MCF 10A (cell line): ENCODE measurements at regions not wholly inside any gene's neighbourhood (a gene's known extent, or its start where the extent isn't known, plus 50 kb on each side); places are given as distances from the start of the nearest gene placed in this dataset.
A peak's percentile ranks its signal among the peaks of the same experiment; 100 is the strongest.
"Not testable (repeated sequence)": the region's sequence is repeated elsewhere in the genome, so short reads cannot be mapped to it uniquely, and the experiment has no call there.

Experiments
- BruUV-seq: library from RNA; stranded (reverse); fragments of 400-500 nt; replicated peaks from 2 replicates; lab custom pipeline; 2021; lab: Mats Ljungman, UMichigan
- CTCF ChIA-PET: fragments of 300-600 bp; sonication (Branson Sonifier 250); formaldehyde crosslinking; extraction: SDS; loops from one replicate; lab custom pipeline; 2021; ENCODE audit warnings: antibody characterized with exemption, inconsistent platforms; lab: Yijun Ruan, JAX
- POLR2A ChIA-PET: fragments of 300-600, 350-650 bp; sonication (Branson Sonifier 250); formaldehyde crosslinking; extraction: SDS; loops from one replicate; lab custom pipeline; 2020; ENCODE audit warnings: antibody characterized with exemption, inconsistent platforms; lab: Yijun Ruan, JAX
- DNase-seq: peaks from one replicate; pipeline ENCODE4 v3.0.0-alpha.2; 2018; ENCODE audit not compliant: unreplicated experiment
- H3K27ac Mint-ChIP-seq: one replicate; pipeline ENCODE4 v1.8.0; 2022; ENCODE audit warnings: mild to moderate bottlenecking, low read depth, mixed read lengths; ENCODE audit not compliant: unreplicated experiment
- H3K27me3 Mint-ChIP-seq: one replicate; pipeline ENCODE4 v1.8.0; 2022; ENCODE audit warnings: mixed read lengths; ENCODE audit not compliant: insufficient read depth, unreplicated experiment
- H3K36me3 Mint-ChIP-seq: one replicate; pipeline ENCODE4 v1.8.0; 2022; ENCODE audit warnings: mild to moderate bottlenecking, moderate library complexity, mixed read lengths; ENCODE audit not compliant: insufficient read depth, unreplicated experiment
- H3K4me1 Mint-ChIP-seq: one replicate; pipeline ENCODE4 v1.8.0; 2022; ENCODE audit warnings: mixed read lengths; ENCODE audit not compliant: insufficient read depth, unreplicated experiment
- H3K4me3 Mint-ChIP-seq: one replicate; pipeline ENCODE4 v1.8.0; 2022; ENCODE audit warnings: mild to moderate bottlenecking, moderate library complexity, mixed read lengths; ENCODE audit not compliant: unreplicated experiment
- H3K9me3 Mint-ChIP-seq: one replicate; pipeline ENCODE4 v1.8.0; 2022; ENCODE audit warnings: mixed read lengths; ENCODE audit not compliant: unreplicated experiment
- intact Hi-C: fragments of 100-400 bp; cut with micrococcal nuclease; formaldehyde crosslinking; loops from 2 replicates; pipeline ENCODE4 v1.14.1; 2022
- TF ChIP-seq, protein P1 (sequence below): fragments of 200-600 bp; IDR thresholded peaks from one replicate; pipeline ENCODE4 v1.8.0; 2022; ENCODE audit warnings: antibody characterized with exemption, mild to moderate bottlenecking; ENCODE audit not compliant: unreplicated experiment

DNA sequence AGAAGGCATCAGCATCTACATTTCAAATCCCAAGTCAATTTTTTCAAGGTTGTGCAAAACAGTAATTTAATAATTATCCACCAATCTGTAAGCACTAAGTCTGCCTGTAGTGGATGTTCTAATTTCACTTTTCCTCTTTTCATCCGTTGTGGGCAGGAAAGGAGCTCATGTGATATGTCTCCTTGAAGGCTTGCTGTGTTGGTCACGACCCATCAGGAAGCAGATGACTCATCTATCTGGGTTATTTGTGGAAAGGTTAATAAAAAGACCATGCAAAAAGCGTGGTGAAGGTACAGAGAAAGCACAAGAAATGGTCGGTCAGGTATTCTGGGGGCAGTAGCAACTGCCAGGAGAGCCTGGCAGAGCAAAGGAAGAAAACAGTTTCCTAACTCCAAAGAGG, 476.7 kb upstream of the RAB6C start:
- intact Hi-C loops = no loop called here
- H3K9me3 Mint-ChIP-seq = peaks cover 10% of the 10 kb centered on the region
- CTCF ChIA-PET = interaction anchor here (0.7 to 1.0 kb wide), 2 partner anchors 27 to 106 kb away, joined by 3 read pairs; no protein-coding TSS in a partner anchor
- no peak for DNase-seq
- no peak overlapping the region for H3K4me3 Mint-ChIP-seq
- H3K4me1 Mint-ChIP-seq = peaks cover 4% of the 10 kb centered on the region
- no peaks in the 10 kb centered on the region for H3K27me3 Mint-ChIP-seq
- BruUV-seq = no TSS peak
- TF ChIP-seq, protein P1, sequence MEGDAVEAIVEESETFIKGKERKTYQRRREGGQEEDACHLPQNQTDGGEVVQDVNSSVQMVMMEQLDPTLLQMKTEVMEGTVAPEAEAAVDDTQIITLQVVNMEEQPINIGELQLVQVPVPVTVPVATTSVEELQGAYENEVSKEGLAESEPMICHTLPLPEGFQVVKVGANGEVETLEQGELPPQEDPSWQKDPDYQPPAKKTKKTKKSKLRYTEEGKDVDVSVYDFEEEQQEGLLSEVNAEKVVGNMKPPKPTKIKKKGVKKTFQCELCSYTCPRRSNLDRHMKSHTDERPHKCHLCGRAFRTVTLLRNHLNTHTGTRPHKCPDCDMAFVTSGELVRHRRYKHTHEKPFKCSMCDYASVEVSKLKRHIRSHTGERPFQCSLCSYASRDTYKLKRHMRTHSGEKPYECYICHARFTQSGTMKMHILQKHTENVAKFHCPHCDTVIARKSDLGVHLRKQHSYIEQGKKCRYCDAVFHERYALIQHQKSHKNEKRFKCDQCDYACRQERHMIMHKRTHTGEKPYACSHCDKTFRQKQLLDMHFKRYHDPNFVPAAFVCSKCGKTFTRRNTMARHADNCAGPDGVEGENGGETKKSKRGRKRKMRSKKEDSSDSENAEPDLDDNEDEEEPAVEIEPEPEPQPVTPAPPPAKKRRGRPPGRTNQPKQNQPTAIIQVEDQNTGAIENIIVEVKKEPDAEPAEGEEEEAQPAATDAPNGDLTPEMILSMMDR = no peak
- no peak overlapping the region for H3K27ac Mint-ChIP-seq
- H3K36me3 Mint-ChIP-seq = no peaks in the 10 kb centered on the region
- POLR2A ChIA-PET = interaction anchor here (0.7 kb wide), 1 partner anchor 1631 kb away, joined by 3 read pairs; no protein-coding TSS in a partner anchor

DNA sequence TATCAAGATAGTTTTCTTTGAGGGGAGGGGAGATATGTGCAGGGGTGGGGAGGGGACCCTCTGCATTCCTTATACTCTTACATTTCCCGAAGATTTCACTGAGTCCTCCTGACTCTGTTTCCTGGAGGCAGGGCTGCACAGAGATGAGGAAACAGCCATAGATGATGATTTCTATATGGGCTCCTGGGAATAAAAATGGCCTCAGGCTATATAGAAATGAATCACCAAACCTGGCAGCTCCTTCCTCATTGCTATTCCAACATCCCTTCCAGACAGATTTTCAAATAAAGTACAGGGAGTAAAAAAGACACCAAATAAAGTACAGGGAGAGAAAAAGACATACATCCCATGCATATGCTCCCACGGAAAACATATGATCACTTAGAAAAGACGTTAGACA, 474.8 kb upstream of the RAB6C start:
- TF ChIP-seq, protein P1 = no peak
- no peak overlapping the region for H3K4me3 Mint-ChIP-seq
- ChIA-PET POLR2A (interaction anchor here (0.7 kb wide), 1 partner anchor 54 kb away, joined by 3 read pairs; no protein-coding TSS in a partner anchor), CTCF (no interaction called here)
- no TSS peak for BruUV-seq
- peak; percentile 23 for DNase-seq
- H3K27ac Mint-ChIP-seq = no peak overlapping the region
- H3K27me3 Mint-ChIP-seq = no peaks in the 10 kb centered on the region
- peaks cover 12% of the 10 kb centered on the region for H3K9me3 Mint-ChIP-seq
- H3K4me1 Mint-ChIP-seq = peaks cover 4% of the 10 kb centered on the region
- H3K36me3 Mint-ChIP-seq = no peaks in the 10 kb centered on the region
- intact Hi-C loops = no loop called here

DNA sequence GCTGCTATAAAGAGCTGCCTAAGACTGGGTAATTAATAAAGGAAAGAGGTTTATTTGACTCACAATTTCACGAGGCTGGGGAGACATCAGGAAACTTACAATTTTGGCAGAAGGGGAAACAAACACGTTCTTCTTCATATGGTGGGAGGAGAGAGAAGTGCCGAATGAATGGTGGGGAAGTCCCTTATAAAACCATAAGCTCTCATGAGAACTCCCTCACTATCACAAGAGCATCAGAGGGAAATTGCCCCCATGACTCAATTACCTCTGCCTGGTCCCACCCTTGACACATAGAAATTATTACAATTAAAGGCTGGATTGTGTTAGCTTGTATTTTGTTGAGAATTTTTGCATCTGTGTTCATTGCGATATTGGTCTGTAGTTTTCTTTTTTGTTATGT, 460.5 kb upstream of the RAB6C start:
- Mint-ChIP-seq H3K36me3 (no peaks in the 10 kb centered on the region), H3K9me3 (peaks cover 33% of the 10 kb centered on the region), H3K27ac (no peak overlapping the region), H3K4me1 (no peaks in the 10 kb centered on the region), H3K27me3 (no peaks in the 10 kb centered on the region), H3K4me3 (no peak overlapping the region)
- POLR2A ChIA-PET = interaction anchor here (0.6 kb wide), 1 partner anchor 89 kb away, joined by 7 read pairs; no protein-coding TSS in a partner anchor
- TF ChIP-seq, protein P1 = no peak
- CTCF ChIA-PET = no interaction called here
- intact Hi-C loops = no loop called here
- no TSS peak for BruUV-seq
- DNase-seq = no peak

DNA sequence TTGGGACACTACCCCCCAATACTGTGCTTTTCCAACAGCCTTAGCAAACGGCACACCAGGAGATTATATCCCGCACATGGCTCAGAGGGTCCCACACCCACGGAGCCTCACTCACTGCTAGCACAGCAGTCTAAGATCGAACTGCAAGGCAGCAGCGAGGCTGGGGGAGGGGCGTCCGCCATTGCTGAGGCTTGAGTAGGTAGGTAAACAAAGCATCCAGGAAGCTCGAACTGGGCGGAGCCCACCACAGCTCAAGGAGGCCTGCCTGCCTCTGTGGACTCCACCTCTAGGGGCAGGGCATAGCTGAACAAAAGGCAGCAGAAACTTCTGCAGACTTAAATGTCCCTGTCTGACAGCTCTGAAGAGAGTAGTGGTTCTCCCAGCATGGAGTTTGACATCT, 447.3 kb upstream of the RAB6C start:
- CTCF ChIA-PET, H3K4me1 Mint-ChIP-seq, H3K27ac Mint-ChIP-seq, intact Hi-C loops, H3K4me3 Mint-ChIP-seq, POLR2A ChIA-PET, DNase-seq, H3K27me3 Mint-ChIP-seq, BruUV-seq, H3K36me3 Mint-ChIP-seq: not testable (repeated sequence)
- H3K9me3 Mint-ChIP-seq = peaks cover 14% of the 10 kb centered on the region

DNA sequence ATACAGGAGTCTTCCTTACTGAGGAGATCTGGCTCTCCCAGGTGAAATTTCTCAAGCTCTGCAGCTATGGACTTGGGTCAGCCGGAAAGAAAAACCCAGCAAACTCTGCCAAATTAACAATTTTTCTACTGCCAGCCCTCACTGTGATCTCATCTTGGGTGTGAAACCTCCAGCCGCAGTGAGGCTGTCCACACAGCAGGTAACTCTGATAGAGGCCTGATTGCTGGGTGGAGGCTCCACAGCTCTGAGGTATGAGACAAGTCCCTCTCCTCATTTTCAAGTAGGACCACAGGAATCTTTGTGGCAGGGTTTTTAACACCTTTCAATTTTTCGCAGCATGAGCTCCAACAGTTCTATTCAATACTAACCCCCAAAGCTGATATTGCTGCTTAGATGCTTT, 430.6 kb upstream of the RAB6C start:
- Mint-ChIP-seq H3K27me3 (no peaks in the 10 kb centered on the region), H3K4me3 (no peak overlapping the region), H3K9me3 (peaks cover 27% of the 10 kb centered on the region), H3K27ac (no peak overlapping the region), H3K4me1 (no peaks in the 10 kb centered on the region), H3K36me3 (no peaks in the 10 kb centered on the region)
- intact Hi-C loops = no loop called here
- TF ChIP-seq, protein P1 = no peak
- ChIA-PET CTCF (no interaction called here), POLR2A (no interaction called here)
- no peak for DNase-seq
- no TSS peak for BruUV-seq
